ENCODE measurements at regions not wholly inside any gene's neighbourhood (a gene's known extent, or its start where the extent isn't known, plus 50 kb on each side); places are given as distances from the start of the nearest gene placed in this dataset.

DNA sequence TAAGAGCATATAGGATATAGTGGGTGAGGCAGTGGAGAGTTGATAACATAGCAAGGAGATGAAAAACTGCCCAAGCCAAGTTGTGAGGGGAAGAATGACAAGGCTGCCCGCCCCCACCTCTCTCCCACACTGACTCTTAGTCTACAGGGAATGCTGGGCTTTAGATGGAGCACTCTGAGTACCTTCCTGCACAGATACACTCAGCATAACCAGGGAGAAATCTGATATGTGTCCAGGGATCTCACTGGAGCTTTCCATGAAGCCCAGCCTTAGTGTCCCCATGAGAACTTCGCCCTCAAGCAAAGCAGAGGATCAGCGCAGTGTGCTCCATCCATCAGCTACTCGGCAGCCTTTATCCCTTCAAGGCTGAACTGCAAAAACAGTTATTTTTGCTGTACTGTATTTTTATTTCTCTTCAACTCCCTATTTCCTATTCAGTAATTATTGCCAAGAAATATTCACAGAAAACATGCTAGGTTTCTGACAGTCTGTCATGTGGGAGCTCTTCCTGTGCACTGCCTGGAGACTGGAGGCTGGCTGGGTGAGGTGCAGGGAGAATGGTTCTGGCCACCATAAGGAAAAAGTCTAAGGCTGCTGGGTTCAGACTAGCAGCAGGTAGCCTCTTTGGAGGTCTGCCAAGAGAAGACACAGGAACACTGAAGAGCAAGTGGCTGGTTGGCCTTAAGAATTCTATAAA is 475.2 kb upstream of the PPP2R3A start:
- TF ChIP-seq CTCF (IDR thresholded peaks at IDR 0.05): no peak
- no peak for TF ChIP-seq POLR2A (IDR thresholded peaks at IDR 0.05)
- no peak for TF ChIP-seq POLR2AphosphoS5 (IDR thresholded peaks at IDR 0.05; ENCODE audit: insufficient read depth in 1 of 2, low read depth in 1 of 2)
